ENCODE measurements at regions not wholly inside any gene's neighbourhood (a gene's known extent, or its start where the extent isn't known, plus 50 kb on each side); places are given as distances from the start of the nearest gene placed in this dataset.

DNA sequence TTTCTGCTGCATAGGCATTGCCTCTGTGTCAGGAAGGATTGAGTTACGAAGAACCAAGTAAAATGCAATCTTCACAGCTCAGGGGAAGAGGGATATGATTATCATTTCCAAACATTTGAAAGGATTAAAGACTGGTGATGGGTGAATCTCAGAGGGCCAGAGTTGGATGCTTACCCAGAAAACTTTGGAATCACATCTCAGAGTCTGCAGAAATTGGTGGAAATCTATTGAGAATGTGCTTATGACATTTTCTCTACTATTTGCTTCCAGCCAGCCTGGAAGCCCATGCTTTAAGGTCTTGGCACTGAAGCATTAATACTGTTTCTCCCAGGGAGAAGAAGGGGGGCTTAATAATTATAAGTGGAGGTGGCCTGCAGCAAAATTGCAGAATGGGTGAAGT lies 1301.4 kb upstream of the PIK3C3 start:
- DNase-seq (ENCODE audit: low spot score) = no peak

DNA sequence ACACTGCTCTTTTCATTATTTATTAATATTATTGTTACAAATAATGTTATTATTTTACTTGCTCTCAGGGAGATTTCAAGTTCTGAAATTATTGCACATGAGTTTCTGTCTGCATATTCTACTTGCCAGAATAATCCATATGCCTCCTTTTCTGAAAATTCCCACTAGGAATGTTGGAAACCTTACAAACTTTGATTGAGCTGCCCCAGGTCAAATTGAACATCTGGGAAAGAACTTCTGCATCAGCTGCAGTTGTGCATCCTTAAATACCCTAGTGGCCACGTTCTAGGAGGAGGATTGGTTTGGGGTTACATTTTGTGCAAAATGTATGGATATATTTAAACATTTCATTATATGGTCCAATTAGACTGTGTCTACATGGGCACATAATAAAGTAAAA lies 1302.7 kb upstream of the PIK3C3 start:
- DNase-seq (ENCODE audit: low spot score) = no peak

DNA sequence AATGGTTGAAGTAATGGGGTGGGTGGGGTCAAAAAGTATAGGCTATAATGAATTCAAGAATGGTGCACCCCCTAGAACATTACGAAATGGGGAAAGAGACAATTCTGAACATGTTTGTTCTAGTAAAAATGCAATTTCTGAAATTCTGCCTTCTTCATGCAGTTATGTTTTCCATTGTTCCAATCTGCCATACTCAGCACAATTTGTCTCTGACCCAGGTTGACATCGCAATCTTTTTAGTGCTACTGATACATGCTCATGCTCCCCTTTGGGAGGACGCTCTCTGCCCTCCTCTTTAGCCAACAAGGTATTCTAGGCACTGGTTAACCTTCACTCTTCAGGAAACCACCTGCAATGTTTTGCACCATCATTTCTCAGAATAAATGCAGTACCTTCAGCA lies 1303.9 kb upstream of the PIK3C3 start:
- no peak for DNase-seq (ENCODE audit: low spot score)

DNA sequence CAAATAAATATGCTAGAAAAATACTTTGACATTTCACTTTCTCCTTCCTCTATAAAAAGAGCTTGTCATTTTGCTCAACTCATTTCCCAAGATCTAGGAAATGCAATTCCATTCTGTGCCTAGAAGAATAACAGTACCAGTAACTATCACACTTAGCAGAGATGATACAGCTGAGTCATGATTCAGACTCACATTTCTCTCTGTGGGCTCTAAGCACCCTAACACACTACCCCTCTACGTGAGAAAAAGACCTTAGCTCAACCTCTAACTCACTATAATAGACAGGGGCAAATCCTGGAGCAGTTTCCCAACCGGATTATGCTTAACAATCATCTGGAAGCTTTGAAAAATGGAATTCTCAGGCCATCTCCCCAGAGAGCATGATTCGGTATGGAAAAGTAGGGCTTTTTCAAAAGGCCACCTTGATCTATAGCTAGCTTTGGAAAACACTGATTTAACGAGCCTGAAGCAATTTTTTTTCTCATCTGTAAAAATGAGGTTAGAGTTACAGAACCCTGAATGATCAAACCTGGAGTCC lies 1312.3 kb upstream of the PIK3C3 start:
- no peak for DNase-seq (ENCODE audit: low spot score)

DNA sequence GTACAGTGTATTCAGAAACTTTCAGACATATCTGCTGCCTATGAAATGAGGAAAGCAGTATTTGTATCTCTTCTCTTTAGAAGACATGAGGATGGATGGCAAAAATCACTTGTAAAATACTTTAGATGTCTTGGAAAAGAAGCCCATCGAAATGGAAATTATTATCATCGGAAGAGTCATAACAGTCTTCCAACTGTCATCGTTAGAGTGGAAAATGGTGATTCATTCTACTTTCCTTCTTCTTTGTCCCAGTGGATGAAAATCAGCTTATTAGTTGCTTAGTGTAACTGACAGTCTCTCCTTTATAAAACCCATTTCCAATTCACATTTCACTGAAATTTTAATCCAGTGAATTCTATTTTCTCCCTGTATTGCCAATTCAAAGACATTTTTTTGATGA lies 1323.7 kb upstream of the PIK3C3 start:
- no peak for DNase-seq (ENCODE audit: low spot score)

DNA sequence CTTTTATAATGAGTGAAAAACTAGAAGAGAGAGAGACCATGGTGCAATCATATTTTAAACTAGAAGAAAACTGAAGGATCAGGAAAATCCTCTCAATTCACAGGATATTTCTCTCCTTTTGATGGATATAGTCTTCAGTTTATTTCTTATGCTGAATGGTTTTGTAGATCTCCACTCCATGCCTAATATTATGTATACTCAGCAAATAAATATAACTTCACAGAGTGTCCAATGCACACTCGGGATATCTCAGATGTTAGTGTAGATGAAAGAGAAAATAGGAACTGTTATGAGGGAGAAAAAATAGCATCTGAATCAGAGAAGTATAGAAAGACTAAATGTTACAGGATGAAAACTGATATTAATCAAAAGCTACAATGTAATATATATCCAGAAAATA lies 1324.5 kb upstream of the PIK3C3 start:
- no peak for DNase-seq (ENCODE audit: low spot score)

DNA sequence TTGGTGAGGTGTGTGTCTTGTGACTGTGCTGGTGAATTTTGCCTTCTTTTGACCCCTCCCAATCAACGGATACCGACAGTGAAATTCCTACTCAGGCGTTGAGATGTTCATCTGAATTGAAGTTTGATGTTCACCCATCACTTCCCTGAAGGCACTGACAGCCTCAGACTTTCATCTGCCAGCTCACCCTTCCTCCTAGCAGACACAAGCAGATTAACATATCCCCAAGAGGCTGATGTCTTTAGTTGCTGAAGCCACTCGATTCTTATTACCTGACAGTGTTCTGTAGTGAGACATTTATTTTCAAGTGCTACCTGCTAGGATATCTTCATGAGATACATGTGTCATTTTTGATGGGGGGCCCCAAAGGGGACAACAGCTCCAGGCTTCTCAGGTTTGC lies 1330.1 kb upstream of the PIK3C3 start:
- no peak for DNase-seq (ENCODE audit: low spot score)

DNA sequence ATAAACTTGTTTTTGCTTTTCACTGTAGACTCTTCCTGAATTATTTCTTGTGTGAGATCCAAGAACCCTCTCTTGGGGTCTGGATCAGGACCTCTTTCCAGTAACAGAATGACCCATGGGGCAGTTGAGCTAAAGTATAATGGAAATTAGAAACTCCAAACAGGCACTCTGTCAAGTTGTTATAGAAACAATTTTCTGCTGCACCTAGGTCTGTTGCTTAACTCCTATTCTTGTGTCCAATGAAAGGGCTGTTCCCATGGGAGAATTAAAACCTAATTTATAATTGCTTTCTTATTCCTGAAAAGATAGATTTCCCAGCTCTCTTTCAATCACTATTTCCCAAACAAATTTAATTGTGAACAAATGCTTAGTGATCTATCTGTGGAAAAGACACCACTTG lies 1341.3 kb upstream of the PIK3C3 start:
- DNase-seq (ENCODE audit: low spot score) = no peak

DNA sequence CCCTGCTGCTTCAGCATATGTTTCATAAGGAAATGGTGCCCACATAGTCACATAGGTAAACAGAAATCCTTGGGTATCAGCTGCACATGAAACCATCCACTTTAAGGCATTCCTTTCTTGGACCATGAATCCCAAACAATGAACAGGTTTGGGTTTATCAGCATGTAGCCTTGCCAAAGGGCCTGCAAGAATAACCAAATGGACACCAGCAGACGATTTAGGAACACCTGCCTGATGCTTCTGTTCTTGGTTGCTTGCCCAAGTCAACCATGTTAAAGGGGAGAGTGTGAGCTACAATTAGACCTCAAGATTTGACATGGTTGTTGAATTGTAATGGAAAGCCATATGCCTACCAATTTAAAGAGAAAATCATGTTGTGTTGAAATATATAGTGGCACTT lies 1342.7 kb upstream of the PIK3C3 start:
- DNase-seq (ENCODE audit: low spot score) = no peak

DNA sequence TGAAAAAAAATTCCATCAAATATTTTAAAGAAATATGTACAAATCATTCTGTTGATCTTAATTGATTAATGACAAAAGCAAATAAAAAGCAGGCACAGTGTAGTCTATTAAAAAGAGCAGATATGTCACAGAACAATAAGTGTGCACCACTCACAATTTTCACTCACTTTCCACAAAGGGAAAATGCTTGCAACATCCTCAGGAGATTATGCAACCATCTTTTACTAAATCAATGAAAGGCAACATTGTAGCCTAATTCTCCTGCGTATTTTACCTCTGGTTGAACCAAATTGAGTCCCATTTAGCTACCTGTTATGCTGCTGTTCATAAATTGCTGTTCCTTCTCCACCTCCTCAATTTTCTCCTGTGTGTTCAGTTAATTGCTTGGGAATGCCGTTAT lies 1346.8 kb upstream of the PIK3C3 start:
- no peak for DNase-seq (ENCODE audit: low spot score)

DNA sequence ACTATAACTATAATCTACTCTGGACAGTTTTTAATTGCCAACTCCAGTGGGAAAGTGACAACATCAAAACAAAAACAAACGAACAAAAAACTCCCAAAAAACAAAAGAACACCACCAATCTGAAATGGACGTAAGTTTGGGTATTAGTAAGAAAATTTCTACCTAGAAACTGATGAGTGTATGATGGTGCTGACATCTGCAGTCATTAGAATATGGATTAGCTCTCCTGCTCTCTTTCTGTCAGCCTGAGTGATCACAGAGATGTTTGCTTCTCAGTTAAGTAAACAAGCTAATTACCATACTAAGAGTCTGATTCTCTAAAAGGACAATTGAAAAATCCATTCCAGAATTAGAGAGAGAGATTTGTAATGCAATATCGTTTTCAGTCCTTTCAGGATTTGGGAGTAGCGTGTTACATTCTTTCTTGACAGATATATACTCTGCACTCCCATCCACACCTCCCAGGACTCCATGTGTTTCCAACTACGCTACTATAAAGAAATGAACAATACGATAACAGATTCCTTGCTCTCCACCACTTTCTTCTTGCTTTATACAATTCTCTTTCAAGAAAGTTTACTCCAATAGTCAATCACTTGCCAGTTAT lies 1347.4 kb upstream of the PIK3C3 start:
- no peak for DNase-seq (ENCODE audit: low spot score)

DNA sequence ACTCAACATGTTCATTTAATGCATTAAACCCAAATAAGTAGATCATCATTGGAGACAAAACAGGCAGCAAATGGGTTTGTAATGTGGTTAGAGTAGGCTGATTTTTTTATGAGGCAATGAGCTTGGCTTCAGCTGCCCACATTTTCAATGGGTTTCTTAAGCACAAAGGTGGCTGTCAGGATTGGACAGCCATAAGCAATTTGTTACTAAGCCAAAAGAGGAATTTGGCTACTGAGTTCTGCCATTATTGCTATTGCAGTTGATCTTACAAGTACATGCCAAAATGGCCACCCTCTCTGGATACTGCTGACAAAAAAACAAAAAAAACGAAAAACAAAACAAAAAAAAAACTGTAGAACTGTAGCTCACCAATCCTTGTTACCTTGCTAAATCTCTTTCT lies 1348.0 kb upstream of the PIK3C3 start:
- DNase-seq (ENCODE audit: low spot score) = no peak

DNA sequence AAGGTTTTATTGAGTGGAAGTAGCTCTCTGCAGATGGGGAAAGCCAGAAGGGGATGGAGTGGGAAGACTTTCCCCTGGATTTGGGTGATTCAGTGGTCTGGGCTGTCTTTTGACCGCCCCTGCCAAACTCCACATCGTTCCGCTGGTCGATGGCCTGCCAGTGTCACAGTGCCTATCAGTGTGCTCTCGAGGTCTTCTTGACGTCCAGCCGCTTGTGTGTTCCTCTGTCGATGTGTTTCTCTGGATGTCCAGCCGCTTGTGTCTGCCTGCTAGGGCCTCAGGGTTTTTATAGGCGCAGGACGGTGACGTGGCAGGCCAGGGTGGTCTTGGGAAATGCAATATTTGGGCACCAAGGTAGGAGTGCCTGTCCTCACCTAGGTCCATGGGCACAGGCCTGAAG lies 1371.4 kb upstream of the PIK3C3 start:
- no peak for DNase-seq (ENCODE audit: low spot score)

DNA sequence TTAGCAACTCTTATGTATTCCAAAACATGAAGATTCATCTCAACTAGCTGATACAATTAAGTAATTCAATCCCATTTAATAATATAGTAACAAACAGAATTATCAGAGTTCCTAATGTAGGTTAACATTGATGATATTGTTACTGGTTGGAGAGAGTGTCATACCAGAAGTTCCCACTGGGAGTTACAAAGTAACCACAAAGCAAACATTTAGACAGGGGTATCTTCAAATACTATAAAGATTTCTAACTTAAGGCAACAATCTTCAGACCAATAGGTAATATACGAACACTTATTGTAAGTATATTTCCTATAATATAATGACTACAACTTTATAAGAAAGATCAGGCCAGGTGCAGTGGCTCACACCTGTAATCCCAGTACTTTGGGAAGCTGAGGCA lies 1372.9 kb upstream of the PIK3C3 start:
- no peak for DNase-seq (ENCODE audit: low spot score)

DNA sequence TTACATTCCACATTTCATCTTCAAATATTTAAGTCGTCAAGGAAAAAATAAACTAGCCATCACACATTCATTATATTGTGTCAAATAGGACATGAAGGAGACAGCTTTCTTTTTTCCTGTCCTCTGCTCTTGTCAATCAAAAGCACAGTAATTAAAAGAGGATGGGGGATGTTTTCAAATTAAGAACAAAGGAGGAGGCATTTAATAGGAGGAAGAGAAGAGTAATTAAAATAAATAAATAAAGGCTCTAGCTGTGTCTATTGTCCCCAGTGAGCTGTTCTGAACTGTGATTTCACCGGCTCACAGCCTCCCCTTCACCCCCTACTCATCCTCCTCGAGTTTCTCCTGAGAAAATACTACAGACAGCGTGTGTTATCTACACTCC lies 1377.1 kb upstream of the PIK3C3 start:
- DNase-seq (ENCODE audit: low spot score) = no peak

DNA sequence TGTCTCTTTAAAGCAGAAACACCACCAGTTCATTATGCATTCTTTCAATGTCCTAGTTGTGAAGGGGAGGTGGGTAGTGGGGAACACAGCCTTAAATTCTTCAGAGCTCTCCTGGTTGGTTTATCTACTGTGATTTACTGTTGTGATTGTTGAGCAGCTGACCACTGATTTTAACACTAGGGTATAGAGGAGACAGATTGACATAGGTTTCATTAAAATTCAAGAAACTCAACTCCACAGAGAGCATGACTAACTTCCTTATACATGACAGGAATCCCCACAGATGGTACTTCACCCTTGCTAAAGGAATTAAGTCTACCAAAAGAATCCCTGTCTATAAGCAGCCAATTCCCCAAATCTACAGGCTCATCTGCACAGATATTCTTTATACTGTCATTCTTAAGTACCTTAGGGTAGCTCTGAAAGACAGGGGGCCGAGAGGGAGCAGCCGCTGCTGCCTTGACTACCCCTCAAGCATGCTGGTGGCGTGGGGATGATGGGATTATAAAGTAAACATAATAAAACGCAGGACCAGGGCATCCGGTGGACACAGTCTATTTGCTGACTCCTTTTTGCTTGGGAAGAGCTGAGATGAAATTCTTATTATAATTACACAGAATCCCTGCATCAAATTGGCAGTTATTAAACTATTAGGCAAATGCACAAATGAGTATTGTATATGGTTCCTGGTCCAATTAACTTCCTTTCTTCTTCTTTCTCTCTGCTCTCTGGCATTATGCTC lies 1377.6 kb upstream of the PIK3C3 start:
- DNase-seq (ENCODE audit: low spot score) = no peak

DNA sequence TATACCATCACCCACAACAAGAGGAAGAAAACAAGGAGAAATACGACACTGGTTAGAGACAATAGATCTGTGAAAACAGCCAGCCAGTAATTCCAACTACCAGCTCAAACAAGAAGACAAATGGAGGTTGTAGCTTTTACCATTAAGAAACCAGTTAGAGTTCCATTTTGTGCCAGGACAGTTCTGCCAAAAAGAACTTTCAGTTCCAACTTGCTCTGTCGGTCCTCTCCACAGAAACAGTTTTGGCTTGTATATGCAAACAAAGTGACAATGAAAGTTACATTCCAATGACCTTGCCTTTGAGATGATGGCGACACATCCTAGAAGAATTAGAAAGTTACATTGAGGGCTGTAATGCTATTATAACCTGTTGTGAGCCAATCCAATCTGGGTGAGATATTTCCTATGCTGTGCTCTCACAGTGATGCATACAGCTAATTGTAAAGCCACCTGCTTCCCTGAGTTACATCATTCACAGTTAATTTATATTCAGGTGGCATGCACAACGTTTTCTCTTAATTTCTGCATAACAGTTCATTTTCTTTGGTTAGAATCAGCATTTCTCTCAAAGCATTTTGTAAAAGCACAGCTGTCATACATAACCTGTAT lies 1378.4 kb upstream of the PIK3C3 start:
- no peak for DNase-seq (ENCODE audit: low spot score)

DNA sequence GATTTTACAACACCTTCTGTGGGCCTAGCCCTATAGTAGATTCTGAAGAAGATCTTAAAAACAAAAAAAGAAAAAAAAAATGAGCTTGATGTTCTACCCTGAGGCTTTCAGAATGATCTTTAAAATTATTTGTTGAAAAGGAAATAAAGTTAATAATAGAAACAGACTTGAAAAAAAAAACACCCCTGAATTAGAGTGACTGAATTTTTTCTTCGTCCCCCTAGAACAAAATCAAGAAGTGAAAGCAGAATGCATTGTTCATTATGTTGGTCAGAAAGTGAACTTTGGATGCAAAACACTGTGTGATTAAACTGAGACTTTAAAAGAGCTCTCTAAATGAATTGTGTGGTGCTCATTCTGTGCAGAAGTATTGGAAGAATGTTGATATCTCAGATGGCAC lies 1384.4 kb upstream of the PIK3C3 start:
- no peak for DNase-seq (ENCODE audit: low spot score)

DNA sequence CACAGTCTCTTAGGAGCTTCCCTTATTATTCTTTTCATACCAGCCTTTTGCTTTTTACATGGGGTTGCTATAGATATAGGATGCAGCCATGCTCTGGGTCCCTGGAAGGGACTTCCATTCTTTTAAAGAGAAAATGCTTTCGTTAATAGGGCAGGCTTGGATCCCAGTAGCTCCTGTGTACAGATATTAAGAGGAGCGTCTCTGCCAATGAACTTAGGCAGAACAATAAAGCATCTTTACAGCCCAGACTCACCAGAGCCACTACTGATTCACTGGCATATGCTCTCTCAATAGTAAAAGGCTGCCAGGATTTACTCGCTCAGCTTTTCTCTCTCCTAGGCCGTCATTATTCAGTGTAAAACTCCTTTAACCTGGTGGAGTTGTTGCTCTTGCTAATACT lies 1385.4 kb upstream of the PIK3C3 start:
- DNase-seq (ENCODE audit: low spot score) = no peak

DNA sequence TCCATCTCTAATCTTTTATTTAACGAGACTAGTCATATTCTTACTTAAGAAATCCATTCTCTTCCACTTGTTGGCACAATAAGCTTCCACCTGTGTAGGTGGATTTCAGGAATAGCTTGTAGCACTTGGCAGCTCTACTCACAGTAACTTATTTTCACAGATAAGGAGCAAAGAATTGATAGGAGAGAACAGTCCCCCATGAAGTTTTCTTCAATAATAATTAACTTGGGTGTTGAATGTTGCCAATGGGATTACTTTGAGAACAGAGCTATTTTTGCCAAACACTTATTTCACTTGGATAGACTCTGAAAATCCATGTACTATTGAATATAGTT lies 1388.6 kb upstream of the PIK3C3 start:
- no peak for DNase-seq (ENCODE audit: low spot score)

DNA sequence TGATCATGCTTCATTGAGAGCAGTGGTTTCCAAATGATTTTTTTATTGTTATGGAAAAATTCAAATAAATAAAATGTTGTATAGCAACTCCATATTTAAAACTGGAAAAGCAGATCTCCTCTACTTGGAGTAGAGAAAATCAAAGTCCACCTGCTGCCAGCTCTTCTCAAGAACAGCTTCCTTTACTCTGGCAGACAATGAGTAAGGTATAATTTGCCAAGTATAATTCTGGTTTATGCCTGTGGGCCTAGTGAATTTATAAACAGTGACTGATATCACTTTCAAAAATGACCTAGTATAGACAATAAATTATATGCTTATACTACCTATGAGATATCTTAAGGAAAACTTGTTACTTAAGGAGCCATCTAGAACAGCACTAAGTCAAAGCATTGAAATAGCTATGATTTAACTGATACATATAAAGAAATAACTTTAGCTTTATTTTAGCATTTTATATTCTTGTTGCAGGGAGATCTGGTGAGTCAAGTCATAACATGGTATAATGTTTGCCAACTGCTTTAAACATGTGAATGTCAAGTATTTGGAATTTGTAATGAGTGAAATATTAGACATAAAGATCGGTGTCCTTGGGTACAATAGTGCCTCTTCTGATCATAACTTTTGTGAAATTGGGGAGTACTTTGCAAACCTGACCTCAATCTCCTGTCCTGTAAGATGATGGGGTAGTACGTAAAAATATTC lies 1389.1 kb upstream of the PIK3C3 start:
- no peak for DNase-seq (ENCODE audit: low spot score)

DNA sequence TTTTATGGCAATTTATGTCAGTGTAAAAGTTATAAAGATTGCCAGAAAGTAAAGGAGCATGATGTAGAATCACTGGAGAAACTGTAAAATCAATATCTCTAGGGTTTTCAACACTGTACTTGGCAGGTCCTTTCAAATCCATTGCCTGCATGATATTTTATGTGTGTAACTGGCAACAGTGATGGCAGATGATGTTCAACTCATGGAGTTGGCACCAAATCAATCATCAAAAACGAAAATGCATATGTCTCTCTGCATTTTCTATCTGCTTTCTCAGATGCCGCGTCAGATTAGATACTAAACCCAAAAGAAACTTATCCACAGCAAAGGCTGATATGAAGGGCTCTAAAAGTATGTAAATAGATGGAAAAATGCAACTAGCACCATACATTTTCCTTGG lies 1395.5 kb upstream of the PIK3C3 start:
- no peak for DNase-seq (ENCODE audit: low spot score)

All from CD4-positive, alpha-beta T cell treated with Interleukin-15 for 4 hours (primary cell).